IPS DF 4.7 (cell line): ENCODE measurements at regions not wholly inside any gene's neighbourhood (a gene's known extent, or its start where the extent isn't known, plus 50 kb on each side); places are given as distances from the start of the nearest gene placed in this dataset.

Source experiments
- DNase-seq: peaks from one replicate; pipeline ENCODE4 v3.0.0-alpha.2; 2013; ENCODE audit warnings: low spot score; ENCODE audit errors: extremely low read depth

- DNase-seq = no peak
Measured at GRCh38 chr10:124288486-124288885, 130.2 kb downstream of the OAT start.

GRCh38 chr10:124287791-124288190 is 130.9 kb downstream of the OAT start:
- no peak for DNase-seq

GRCh38 chr10:124287071-124287685 is 131.5 kb downstream of the OAT start:
- no peak for DNase-seq

GRCh38 chr10:124286621-124287020 is 132.1 kb downstream of the OAT start:
- DNase-seq = no peak

GRCh38 chr10:124285587-124286527 is 132.9 kb downstream of the OAT start:
- no peak for DNase-seq

- no peak for DNase-seq
Measured at GRCh38 chr10:124283949-124284250, 134.8 kb downstream of the OAT start.

- DNase-seq = no peak
Measured at GRCh38 chr10:124283215-124283948, 135.3 kb downstream of the OAT start.

- DNase-seq = no peak
Measured at GRCh38 chr10:124282326-124282725, 136.4 kb downstream of the OAT start.

GRCh38 chr10:124281666-124282065 is 137.1 kb downstream of the OAT start:
- no peak for DNase-seq

- no peak for DNase-seq
Measured at GRCh38 chr10:124280916-124281315, 137.8 kb downstream of the OAT start.

GRCh38 chr10:124279882-124280281 is 138.8 kb downstream of the OAT start:
- DNase-seq = no peak

GRCh38 chr10:124279298-124279697 is 139.4 kb downstream of the OAT start:
- DNase-seq = no peak

GRCh38 chr10:124278356-124278755 is 140.4 kb downstream of the OAT start:
- DNase-seq = no peak

- no peak for DNase-seq
Measured at GRCh38 chr10:124273141-124273540, 145.6 kb downstream of the OAT start.

- DNase-seq = no peak
Measured at GRCh38 chr10:124271676-124272075, 147.0 kb downstream of the OAT start.

- no peak for DNase-seq
Measured at GRCh38 chr10:124270530-124271327, 148.0 kb downstream of the OAT start.

- DNase-seq = no peak
Measured at GRCh38 chr10:124268976-124269375, 149.7 kb downstream of the OAT start.

GRCh38 chr10:124267911-124268549 is 150.7 kb downstream of the OAT start:
- no peak for DNase-seq

GRCh38 chr10:124267231-124267885 is 151.4 kb downstream of the OAT start:
- DNase-seq = no peak

GRCh38 chr10:124266468-124267230 is 152.1 kb downstream of the OAT start:
- no peak for DNase-seq
